HG02610 (cell line): ENCODE measurements at regions not wholly inside any gene's neighbourhood (a gene's known extent, or its start where the extent isn't known, plus 50 kb on each side); places are given as distances from the start of the nearest gene placed in this dataset.
"Not testable (repeated sequence)": the region's sequence is repeated elsewhere in the genome, so short reads cannot be mapped to it uniquely, and the experiment has no call there.

Source experiments
- ATAC-seq: cut with Tn5 transposase; IDR thresholded peaks from one replicate; pipeline ENCODE4 v1.9.1; 2021; ENCODE audit warnings: mild to moderate bottlenecking, moderate library complexity; ENCODE audit not compliant: unreplicated experiment

GRCh38 chr11:24400059-24400665, 96.7 kb upstream of the LUZP2 start:
- ATAC-seq, result no peak

- ATAC-seq, result no peak
Observed at GRCh38 chr11:24406389-24406788, 90.5 kb upstream of the LUZP2 start.

GRCh38 chr11:24406980-24407379, 89.9 kb upstream of the LUZP2 start:
- ATAC-seq, result no peak

GRCh38 chr11:24407733-24408132, 89.1 kb upstream of the LUZP2 start:
- ATAC-seq, result no peak

- no peak for ATAC-seq
Observed at GRCh38 chr11:24408202-24408601, 88.7 kb upstream of the LUZP2 start.

- ATAC-seq, result no peak
Observed at GRCh38 chr11:24411791-24412190, 85.1 kb upstream of the LUZP2 start.

GRCh38 chr11:24412722-24413121, 84.1 kb upstream of the LUZP2 start:
- ATAC-seq, result no peak

GRCh38 chr11:24413391-24413790, 83.5 kb upstream of the LUZP2 start:
- no peak for ATAC-seq

GRCh38 chr11:24415955-24416636, 80.8 kb upstream of the LUZP2 start:
- not testable (repeated sequence) for ATAC-seq

GRCh38 chr11:24421766-24422165, 75.1 kb upstream of the LUZP2 start:
- no peak for ATAC-seq

- ATAC-seq, result no peak
Observed at GRCh38 chr11:24422376-24422775, 74.5 kb upstream of the LUZP2 start.

GRCh38 chr11:24437123-24437522, 59.7 kb upstream of the LUZP2 start:
- ATAC-seq, result no peak
